Testis (tissue), 2 donors: ENCODE measurements at regions not wholly inside any gene's neighbourhood (a gene's known extent, or its start where the extent isn't known, plus 50 kb on each side); places are given as distances from the start of the nearest gene placed in this dataset.

Experiments
- CTCF ChIP-seq, 3 experiments: fragments of 450-650 bp in 2 of 3; fragments of 200-600 bp in 1 of 3; sonication (generic) in 1 of 3; IDR thresholded peaks; one replicate each; pipeline ENCODE4 v1.5.1; 2016 to 2019; ENCODE audit warnings: antibody characterized with exemption in 3 of 3, mild to moderate bottlenecking in 2 of 3, moderate library complexity in 1 of 3
- POLR2A ChIP-seq: fragments of 450-650 bp; IDR thresholded peaks from one replicate; pipeline ENCODE4 v1.6.1; 2017; ENCODE audit warnings: antibody characterized with exemption, mild to moderate bottlenecking, moderate library complexity

GRCh38 chr10:64519427-64519826, 998.2 kb downstream of the REEP3 start:
- TF ChIP-seq POLR2A (no peak), CTCF (IDR thresholded peaks at IDR 0.05) (no peak)
